Ovary (tissue), 3 donors: ENCODE measurements at regions not wholly inside any gene's neighbourhood (a gene's known extent, or its start where the extent isn't known, plus 50 kb on each side); places are given as distances from the start of the nearest gene placed in this dataset.

ENCODE experiments used
- EP300 ChIP-seq: sonication (generic); formaldehyde crosslinking; IDR thresholded peaks from one replicate; pipeline ENCODE4 v1.6.1; 2017; ENCODE audit warnings: antibody characterized with exemption
- POLR2A ChIP-seq: fragments of 450-650 bp; IDR thresholded peaks from one replicate; pipeline ENCODE4 v1.6.1; 2017; ENCODE audit warnings: antibody characterized with exemption, mild to moderate bottlenecking, moderate library complexity
- TF ChIP-seq, protein P1 (sequence below), 3 donors: fragments of 450-650 bp in 2 of 3; fragments of 200-600 bp in 1 of 3; IDR thresholded peaks; one replicate each; pipeline versions ENCODE4 v1.5.1 to v1.8.0; 2016 to 2022; ENCODE audit warnings: antibody characterized with exemption in 3 of 3, mild to moderate bottlenecking in 1 of 3
- donor health status: DM: no; HTN: no; CAD: no.

DNA sequence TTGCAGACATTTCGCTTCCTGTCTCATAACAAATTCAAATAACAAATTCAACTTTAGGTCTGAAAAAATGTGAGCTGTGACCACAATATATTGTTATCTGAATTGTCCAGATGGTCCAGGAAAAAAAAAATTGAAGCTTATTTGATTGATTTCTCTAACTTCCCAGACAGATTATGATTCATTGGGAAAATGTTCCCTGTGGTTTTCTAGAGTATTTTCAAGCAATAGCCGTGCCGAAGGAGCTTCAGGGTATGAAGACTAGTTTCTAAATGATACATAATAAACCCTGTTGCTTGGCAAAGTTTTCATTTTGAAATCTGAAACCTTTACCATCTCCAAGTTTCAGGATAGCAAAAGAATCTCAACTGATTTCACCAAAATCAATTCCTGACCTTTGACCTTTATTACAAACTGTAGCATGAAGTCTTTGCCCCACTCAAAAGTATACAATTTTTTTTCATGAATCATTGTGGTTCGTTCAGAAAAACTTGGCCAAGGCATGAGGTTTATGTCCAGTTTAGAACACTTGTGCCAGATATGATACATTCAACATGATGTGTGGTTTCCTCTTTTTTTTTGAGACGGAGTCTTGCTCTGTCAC is 109.9 kb downstream of the JCAD start:
- TF ChIP-seq POLR2A: no peak
- TF ChIP-seq, protein P1, sequence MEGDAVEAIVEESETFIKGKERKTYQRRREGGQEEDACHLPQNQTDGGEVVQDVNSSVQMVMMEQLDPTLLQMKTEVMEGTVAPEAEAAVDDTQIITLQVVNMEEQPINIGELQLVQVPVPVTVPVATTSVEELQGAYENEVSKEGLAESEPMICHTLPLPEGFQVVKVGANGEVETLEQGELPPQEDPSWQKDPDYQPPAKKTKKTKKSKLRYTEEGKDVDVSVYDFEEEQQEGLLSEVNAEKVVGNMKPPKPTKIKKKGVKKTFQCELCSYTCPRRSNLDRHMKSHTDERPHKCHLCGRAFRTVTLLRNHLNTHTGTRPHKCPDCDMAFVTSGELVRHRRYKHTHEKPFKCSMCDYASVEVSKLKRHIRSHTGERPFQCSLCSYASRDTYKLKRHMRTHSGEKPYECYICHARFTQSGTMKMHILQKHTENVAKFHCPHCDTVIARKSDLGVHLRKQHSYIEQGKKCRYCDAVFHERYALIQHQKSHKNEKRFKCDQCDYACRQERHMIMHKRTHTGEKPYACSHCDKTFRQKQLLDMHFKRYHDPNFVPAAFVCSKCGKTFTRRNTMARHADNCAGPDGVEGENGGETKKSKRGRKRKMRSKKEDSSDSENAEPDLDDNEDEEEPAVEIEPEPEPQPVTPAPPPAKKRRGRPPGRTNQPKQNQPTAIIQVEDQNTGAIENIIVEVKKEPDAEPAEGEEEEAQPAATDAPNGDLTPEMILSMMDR (IDR thresholded peaks at IDR 0.05): no peak
- TF ChIP-seq EP300: no peak
